NCI-H2081 treated with DMSO at 0.1 percent for 48 hours (cell line): ENCODE measurements at regions not wholly inside any gene's neighbourhood (a gene's known extent, or its start where the extent isn't known, plus 50 kb on each side); places are given as distances from the start of the nearest gene placed in this dataset.
"Not testable (repeated sequence)": the region's sequence is repeated elsewhere in the genome, so short reads cannot be mapped to it uniquely, and the experiment has no call there.

Experiments used
- DNase-seq: peaks from one replicate; lab custom pipeline; 2025; lab: John Stamatoyannopoulos, UW

DNA sequence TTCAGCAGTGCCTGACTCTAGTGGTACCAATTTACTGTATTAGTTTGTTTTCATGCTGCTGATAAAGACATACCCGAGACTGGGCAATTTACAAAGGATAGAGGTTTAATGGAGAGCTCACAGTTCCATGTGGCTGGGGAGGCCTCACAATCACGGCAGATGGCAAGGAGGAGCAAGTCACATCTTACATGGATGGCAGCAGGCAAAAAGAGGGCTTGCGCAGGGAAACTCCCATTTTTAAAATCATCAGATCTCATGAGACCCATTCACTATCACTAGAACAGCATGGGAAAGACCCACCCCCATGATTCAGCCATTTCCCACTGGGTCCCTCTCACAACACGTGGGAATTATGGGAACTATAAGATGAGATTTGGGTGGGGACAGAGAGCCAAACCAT, 243.7 kb upstream of the KLF3 start:
- DNase-seq, result not testable (repeated sequence)

DNA sequence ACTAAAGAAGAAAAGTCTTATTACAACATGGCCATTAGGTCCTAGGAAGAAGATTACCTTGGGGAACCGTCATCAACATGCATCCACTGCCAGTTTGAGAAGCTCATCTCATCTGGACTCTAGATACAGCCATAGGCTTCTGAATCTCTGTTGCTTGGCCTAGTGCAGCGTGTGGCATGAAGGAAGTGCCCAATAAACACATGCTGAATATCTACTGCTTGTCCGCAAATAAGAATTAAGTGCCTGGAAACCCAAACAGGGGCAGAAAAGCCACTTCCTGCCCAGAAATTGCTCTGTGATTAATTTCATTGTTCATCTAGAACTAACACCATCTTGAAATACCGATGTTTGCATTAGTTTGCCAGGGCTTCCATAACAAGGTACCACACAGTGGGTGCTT, 241.1 kb upstream of the KLF3 start:
- DNase-seq, result no peak

DNA sequence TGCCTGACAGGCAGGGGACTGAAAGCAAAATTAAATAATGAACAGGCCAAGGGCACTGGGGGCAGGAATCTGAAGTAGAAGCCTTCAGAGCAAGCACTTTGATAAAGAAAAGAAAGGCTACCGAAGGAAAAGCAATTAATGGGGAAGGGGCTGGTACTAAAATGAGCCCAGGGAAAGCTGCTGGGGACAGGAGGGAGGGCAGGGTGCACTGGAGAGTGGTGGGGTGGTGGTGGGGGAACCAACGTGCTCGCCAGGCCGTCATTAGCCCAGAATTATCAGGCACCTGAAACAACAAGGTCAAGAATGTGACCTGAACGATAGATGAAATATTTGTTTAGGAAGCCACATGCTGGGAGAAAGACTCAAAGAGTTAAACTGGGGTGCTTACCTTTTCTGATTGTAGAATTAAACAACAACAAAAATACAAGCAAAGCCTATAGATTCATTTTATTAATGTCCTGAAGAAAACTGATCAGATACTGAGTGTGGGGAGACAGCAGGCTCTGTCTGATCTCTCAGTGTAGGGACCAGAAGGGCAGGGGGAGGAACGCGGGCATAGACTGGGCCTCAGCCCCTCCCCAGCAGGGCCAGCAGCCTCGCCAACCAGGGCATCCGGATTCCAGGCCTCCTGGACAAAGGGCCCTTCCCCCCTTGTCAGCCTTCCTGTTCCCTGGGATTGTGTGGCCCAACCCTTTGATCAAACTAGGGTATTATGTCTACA, 239.7 kb upstream of the KLF3 start:
- DNase-seq, result no peak

GRCh38 chr4:38426532-38426931, 237.5 kb upstream of the KLF3 start:
- DNase-seq, result no peak

GRCh38 chr4:38430841-38431240, 233.2 kb upstream of the KLF3 start:
- DNase-seq, result no peak

DNA sequence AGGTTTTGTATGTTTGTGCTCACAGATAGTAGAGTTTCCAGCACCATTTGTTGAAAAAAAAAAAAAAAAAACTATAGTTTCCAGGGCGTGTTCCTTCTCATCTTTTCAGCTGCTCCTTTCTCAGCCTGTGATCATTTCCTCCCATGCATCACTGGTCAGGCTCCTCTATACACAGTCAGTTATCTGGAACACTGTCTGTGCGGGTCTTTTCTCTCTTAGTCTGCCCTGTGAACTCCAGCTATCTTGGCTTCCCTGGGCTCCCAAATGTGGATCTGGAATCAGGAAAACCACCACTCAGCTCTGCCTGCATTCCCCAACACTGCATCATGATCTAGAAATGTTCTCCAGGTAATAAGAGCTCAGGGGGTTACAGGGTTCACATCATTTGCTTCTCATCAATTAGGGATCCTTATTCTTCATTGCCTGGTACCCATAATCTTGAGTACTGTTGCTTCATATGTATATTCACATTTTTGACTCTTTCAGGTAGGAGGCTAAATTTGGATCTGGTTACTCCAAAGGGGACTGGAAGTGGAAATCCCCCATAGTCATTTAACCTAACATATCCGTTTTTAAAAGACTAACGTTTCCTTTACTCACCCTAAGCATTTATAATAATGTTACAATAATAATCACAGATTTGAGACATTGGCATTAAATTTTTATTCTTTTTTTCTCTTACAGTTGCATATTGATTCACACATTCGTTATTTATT, 221.8 kb upstream of the KLF3 start:
- DNase-seq, result no peak

DNA sequence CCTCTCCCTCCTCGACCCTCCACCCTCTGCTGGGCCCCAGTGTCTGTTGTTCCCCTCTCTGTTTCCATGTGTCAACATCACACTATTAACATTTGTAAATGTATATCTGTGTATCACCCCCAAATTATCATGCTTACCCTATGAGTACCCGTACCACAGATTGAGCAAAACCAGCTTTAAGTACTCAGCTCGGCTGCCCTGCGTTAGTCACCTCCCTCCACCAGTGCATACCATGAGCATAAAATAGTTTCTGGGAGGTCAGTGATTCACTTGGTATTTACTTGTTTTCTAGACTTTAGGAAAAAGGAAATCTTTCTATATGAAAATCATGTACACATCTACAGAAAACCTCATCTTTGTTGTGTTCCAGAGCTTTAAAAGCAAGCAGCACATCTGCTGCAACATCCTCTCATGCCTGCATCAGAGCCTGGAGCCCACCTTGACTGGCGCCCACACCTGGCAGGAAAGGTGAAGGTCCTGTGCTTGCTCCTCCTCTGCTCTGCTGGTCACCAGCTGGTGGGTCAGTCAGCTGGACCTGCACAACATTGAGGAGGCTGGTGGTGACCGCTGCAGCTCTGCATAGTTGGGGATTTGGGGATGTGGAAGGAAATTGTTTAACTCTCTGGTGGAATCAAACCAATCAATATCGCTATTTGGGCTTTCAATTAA, 214.4 kb upstream of the KLF3 start:
- no peak for DNase-seq

- no peak for DNase-seq
Observed at GRCh38 chr4:38452009-38452408, 212.0 kb upstream of the KLF3 start.

GRCh38 chr4:38452542-38452941, 211.5 kb upstream of the KLF3 start:
- DNase-seq, result no peak

DNA sequence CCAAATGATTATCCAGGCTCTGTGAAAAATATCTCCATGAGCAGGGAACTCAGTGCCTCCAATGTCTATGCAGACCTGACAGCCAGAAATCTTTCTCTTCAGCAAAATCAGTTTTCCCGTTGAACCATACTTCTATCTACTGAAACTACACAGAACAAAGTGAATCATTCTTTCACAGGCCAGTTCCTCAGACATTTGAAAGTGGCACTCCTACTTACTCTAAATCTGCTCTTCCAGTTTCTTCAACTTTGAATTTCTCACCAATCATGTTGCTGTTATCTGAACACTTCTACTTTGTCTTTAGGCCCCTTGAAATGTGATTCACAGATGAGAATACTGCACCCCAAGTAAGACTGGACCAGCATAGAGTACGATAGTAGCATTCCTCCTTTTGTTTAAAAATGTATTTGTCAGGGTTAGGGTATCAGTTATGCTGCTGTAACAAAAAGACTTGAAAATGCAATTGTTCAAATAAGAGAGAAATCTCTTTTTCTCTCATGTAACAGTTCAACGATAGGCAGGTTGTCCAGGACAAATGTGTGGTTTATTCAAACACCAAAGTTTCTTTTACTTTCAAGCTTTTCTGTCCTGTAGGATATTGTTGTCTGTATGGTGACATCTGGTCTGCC, 210.6 kb upstream of the KLF3 start:
- no peak for DNase-seq

- no peak for DNase-seq
Observed at GRCh38 chr4:38454284-38454683, 209.7 kb upstream of the KLF3 start.

DNA sequence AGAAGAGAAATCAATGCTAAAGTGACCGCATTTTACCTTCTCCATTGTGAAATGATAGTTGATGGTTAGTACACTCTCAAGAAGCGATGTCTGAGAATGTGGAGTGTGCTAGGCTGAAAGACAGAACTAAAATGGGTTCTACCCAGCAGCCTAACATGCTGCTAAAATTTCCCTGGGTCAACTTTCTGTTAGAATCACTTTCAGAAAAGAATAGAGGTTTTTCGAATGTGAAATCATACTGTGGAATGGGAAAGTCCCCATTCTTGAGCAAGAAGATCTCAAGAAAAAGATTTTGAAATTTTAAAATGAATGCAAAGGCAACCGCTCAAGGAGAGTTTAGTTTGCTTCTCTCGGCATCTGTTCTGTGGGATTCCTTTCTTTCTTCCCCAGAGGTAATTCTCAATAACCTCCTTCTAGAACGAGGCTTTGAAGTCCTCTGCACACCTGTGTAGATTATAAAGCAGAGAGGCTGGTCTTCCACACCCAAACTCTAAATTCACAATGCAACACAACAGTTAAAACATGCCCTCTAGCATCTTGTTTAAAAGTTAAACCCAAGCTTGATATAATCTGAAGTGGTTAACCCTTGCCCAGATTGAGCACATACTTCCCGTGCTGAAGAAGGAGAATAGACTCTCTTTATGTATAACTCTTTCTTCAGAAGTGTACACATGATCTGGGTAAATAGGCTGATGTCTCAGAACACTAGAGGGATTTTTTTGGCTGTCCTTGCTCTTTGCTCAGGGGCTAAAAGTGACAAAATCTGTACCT, 208.7 kb upstream of the KLF3 start:
- DNase-seq, result no peak

DNA sequence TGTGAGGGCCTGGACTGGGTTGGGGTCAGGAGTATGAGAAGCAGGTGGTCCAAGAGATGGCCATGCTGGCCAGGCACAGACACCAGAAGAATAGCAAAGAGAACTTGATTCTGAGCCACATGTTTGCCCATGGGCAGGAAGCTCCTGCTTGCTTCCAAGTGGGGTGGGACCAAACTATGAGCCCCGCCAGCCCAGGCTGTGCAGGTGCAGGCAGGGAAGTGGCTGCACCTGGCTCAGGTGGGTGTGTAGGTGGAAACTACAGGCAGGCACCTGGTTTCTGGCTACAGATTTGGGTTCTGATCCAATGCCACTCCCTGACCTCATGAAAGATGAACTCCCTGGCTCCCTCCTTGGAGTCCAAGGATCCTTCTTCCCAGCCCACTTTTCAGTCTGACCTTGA, 207.9 kb upstream of the KLF3 start:
- no peak for DNase-seq

DNA sequence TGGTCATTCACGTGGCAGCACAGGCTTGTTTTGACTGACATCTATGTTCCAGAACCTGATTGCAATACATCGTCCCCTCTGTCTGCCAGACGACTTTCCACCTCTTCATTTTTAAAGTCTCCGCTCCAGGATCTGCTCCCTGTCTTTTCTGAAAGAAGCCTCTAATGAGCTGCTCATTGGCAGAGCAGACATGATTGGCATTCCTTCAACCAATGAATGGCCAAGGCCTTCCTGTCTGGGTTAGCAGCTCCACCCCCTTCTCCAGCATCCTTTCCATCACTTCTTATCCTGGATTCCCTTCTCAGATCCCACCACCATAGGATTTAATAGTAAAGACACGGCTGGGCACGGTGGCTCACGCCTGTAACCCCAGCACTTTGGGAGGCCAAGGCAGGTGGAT, 202.7 kb upstream of the KLF3 start:
- no peak for DNase-seq

- no peak for DNase-seq
Observed at GRCh38 chr4:38462367-38463055, 201.5 kb upstream of the KLF3 start.

DNA sequence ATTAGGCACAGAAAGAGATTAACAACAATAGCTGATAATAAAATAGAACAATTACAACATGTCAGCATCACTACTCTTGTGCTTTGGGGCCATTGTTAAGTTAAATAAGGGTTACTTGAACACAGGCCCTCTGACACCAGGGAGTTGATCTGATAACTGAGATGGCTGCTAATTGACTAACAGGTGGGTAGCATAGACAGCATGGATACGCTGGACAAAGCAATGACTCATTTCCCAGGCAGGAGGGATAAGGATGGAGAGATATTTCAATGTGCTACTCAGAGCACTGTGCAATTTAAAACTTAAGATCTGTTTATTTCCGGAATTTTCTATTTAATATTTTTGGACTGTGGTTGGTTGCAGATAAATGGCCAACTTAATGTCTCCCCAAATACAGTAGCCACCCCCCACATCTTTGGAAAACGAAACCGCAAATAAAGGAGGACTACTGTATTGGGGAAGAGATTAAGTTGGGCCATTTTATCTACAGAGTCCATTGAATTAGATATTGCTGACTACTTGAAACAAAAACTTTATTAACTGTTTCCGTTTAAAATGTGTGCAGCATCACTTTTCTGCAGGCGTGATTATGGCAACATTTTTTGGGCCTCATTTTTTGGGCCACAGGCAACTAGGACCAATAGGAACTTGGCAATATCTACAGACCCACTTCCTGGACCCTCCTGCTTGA, 200.6 kb upstream of the KLF3 start:
- DNase-seq, result no peak

DNA sequence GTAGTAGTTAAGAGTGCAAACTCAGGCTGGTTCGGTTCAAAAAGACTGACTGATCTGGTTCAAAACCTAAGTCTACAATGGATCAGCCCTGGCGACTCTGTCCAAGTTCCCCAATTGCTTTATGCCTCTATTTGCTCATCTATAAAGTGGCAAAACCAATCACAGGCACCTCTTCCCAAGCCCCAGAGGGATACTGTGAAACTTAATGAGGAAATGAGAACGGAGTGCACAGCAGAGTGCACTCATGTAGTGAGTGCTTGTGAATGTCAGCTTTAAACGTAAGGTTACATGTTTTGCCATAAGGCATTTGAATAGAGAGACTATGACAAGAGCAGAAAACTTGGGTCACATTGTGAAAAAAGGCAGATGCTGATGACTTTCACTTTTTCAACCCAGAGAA, 199.7 kb upstream of the KLF3 start:
- DNase-seq, result no peak

- no peak for DNase-seq
Observed at GRCh38 chr4:38466401-38466800, 197.6 kb upstream of the KLF3 start.

DNA sequence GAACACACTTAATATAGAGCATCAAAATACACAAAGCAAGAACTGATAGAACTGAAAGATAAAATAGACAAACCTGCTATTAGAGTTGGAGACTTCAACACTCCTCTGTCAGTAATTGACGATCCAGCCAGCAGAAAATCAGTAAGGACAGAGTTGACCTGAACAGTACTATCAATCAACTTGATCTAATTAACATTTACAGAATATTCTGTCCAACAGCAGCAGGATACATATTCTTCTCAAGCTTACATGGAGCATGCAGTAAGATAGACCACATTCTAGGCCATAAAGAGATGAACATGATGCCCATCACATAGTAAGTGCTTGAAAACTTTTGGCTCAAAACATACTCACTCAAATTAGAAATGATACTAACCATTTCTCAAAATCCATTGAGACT, 196.7 kb upstream of the KLF3 start:
- no peak for DNase-seq

GRCh38 chr4:38468339-38468866, 195.6 kb upstream of the KLF3 start:
- no peak for DNase-seq

DNA sequence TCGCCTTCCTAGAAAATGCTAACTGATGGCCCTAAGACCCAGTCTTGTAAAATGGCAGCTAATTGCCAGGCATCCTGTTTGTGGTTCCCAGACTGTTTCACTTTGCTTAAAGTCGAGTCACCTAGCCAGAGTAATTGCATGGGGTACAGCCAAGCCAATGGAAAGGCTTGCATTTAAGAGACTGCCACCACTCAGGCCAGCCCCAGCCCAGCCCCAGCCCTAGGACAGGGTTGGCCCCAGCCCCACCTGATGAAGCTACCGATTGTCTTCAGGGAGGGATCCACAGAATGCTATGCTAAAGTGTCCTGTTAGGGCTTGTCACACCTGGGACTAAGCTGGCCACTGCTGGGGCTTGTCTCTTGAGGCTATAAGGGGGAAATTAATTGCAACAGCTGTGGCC, 194.6 kb upstream of the KLF3 start:
- no peak for DNase-seq
